SK-N-SH (cell line): ENCODE measurements at regions not wholly inside any gene's neighbourhood (a gene's known extent, or its start where the extent isn't known, plus 50 kb on each side); places are given as distances from the start of the nearest gene placed in this dataset.

Experiments used
- CTCF ChIA-PET: fragments of 300-600, 350-600 bp; formaldehyde crosslinking; extraction: SDS; loops from one replicate; lab custom pipeline; 2021; lab: Yijun Ruan, JAX
- POLR2A ChIA-PET: fragments of 350-600 bp; sonication (Branson Sonifier 250); formaldehyde crosslinking; extraction: SDS; loops from one replicate; lab custom pipeline; 2020; ENCODE audit warnings: antibody characterized with exemption, inconsistent platforms; lab: Yijun Ruan, JAX
- DNase-seq: peaks from one replicate; pipeline ENCODE4 v3.0.0; 2012
- H2AFZ ChIP-seq: fragments of 200-600 bp; sonication (generic); 2 replicates; pipeline ENCODE4 v1.8.1; 2016; ENCODE audit warnings: antibody characterized with exemption, mild to moderate bottlenecking, low read depth
- H3F3A ChIP-seq: fragments of 200-600 bp; sonication (generic); replicated peaks from 2 replicates; pipeline ENCODE3; 2016; ENCODE audit warnings: antibody characterized with exemption, mild to moderate bottlenecking; ENCODE audit not compliant: insufficient read depth
- H3K27ac ChIP-seq, 2 experiments: fragments of 200-500 bp in 1 of 2; fragments of 200-600 bp in 1 of 2; sonication (Bioruptor generic) in 1 of 2; sonication (generic), shearing (Covaris generic) in 1 of 2; 2 replicates each; pipeline versions ENCODE4 v1.5.1 to v1.6.1; 2014 to 2016; ENCODE audit warnings: low read depth in 2 of 2, inconsistent platforms in 1 of 2, low read length in 1 of 2, mild to moderate bottlenecking in 1 of 2, mixed read lengths in 1 of 2
- H3K27me3 ChIP-seq: fragments of 200-600 bp; sonication (generic), shearing (Covaris generic); 2 replicates; pipeline ENCODE4 v1.6.1; 2016; ENCODE audit warnings: mixed run types; ENCODE audit not compliant: insufficient read depth
- H3K36me3 ChIP-seq, 2 experiments: fragments of 200-500 bp in 1 of 2; fragments of 200-600 bp in 1 of 2; sonication (Bioruptor generic) in 1 of 2; sonication (generic) in 1 of 2; replicated peaks in 1 of 2; 2 replicates each; pipeline versions ENCODE3 to v1.5.1; 2014 to 2016; ENCODE audit warnings: low read length in 1 of 2, mild to moderate bottlenecking in 1 of 2; ENCODE audit not compliant: insufficient read depth in 2 of 2, control insufficient read depth in 1 of 2
- H3K4me1 ChIP-seq, 2 experiments: fragments of 200-500 bp in 1 of 2; fragments of 200-600 bp in 1 of 2; sonication (Bioruptor generic) in 1 of 2; sonication (generic), shearing (Covaris generic) in 1 of 2; 2 replicates each; pipeline versions ENCODE4 v1.5.1 to v1.6.1; 2014 to 2016; ENCODE audit warnings: low read depth in 1 of 2, low read length in 1 of 2, mixed run types in 1 of 2; ENCODE audit not compliant: insufficient read depth in 2 of 2, control insufficient read depth in 1 of 2
- H3K4me2 ChIP-seq: fragments of 200-600 bp; sonication (generic), shearing (Covaris generic); 2 replicates; pipeline ENCODE4 v1.6.1; 2017; ENCODE audit warnings: mixed run types
- H3K4me3 ChIP-seq, 2 experiments: fragments of 200-500 bp in 1 of 2; fragments of 200-600 bp in 1 of 2; sonication (Bioruptor generic) in 1 of 2; sonication (generic), shearing (Covaris generic) in 1 of 2; 2 replicates each; pipeline versions ENCODE4 v1.5.1 to v1.8.1; 2014 to 2016; ENCODE audit warnings: low read depth in 2 of 2, inconsistent platforms in 1 of 2, low read length in 1 of 2, mild to moderate bottlenecking in 1 of 2, mixed read lengths in 1 of 2, moderate library complexity in 1 of 2
- H3K79me2 ChIP-seq: fragments of 200-600 bp; sonication (generic); 2 replicates; pipeline ENCODE4 v1.8.1; 2017; ENCODE audit warnings: mild to moderate bottlenecking; ENCODE audit not compliant: insufficient read depth
- H3K9ac ChIP-seq: fragments of 200-600 bp; sonication (generic); 2 replicates; pipeline ENCODE4 v1.6.1; 2017; ENCODE audit warnings: mixed run types
- H3K9me2 ChIP-seq: fragments of 200-600 bp; sonication (generic); 2 replicates; pipeline ENCODE4 v1.6.1; 2017; ENCODE audit warnings: mixed run types
- H3K9me3 ChIP-seq: fragments of 200-600 bp; sonication (generic); 2 replicates; pipeline ENCODE4 v1.6.1; 2017; ENCODE audit warnings: mixed run types, mild to moderate bottlenecking, moderate library complexity
- H4K20me1 ChIP-seq: fragments of 200-600 bp; sonication (generic); 2 replicates; pipeline ENCODE4 v1.6.1; 2017; ENCODE audit warnings: mild to moderate bottlenecking, mixed run types; ENCODE audit not compliant: insufficient read depth
- FOSL2 ChIP-seq: IDR thresholded peaks from 2 replicates; pipeline ENCODE4 v1.4.0; 2012; ENCODE audit warnings: low read depth, mild to moderate bottlenecking, moderate library complexity, borderline replicate concordance
- FOXJ3 ChIP-seq: sonication (generic); formaldehyde crosslinking; IDR thresholded peaks from 2 replicates; pipeline ENCODE4 v1.5.1; 2020; ENCODE audit warnings: mild to moderate bottlenecking, missing genetic modification reagents
- GABPA ChIP-seq: IDR thresholded peaks from 2 replicates; pipeline ENCODE4 v1.4.0; 2012; ENCODE audit warnings: low read depth, mild to moderate bottlenecking
- GATA2 ChIP-seq: sonication (generic); formaldehyde crosslinking; IDR thresholded peaks from 2 replicates; pipeline ENCODE4 v1.5.0; 2020; ENCODE audit warnings: mild to moderate bottlenecking, missing genetic modification reagents
- JUND ChIP-seq: IDR thresholded peaks from 2 replicates; pipeline ENCODE4 v1.4.0; 2012
- MXI1 ChIP-seq: IDR thresholded peaks from 2 replicates; pipeline ENCODE4 v1.6.1; 2012; ENCODE audit warnings: mild to moderate bottlenecking, low read depth, low read length, improper control_type of control experiment
- NFIC ChIP-seq: IDR thresholded peaks from 2 replicates; pipeline ENCODE4 v1.4.0; 2012; ENCODE audit warnings: borderline replicate concordance
- POLR2AphosphoS5 ChIP-seq: IDR thresholded peaks from 2 replicates; pipeline ENCODE4 v1.6.1; 2012; ENCODE audit warnings: low read depth, low read length
- RCOR1 ChIP-seq: fragments of 150-350 bp; IDR thresholded peaks from 2 replicates; pipeline ENCODE4 v1.6.1; 2017; ENCODE audit warnings: antibody characterized with exemption, low read length
- RXRA ChIP-seq: IDR thresholded peaks from 2 replicates; pipeline ENCODE4 v1.4.0; 2012; ENCODE audit warnings: low read depth, mild to moderate bottlenecking, borderline replicate concordance
- SIN3A ChIP-seq: IDR thresholded peaks from 2 replicates; pipeline ENCODE4 v1.6.1; 2012; ENCODE audit warnings: low read depth, mild to moderate bottlenecking, low read length, moderate library complexity, borderline replicate concordance
- SMC3 ChIP-seq: IDR thresholded peaks from 2 replicates; pipeline ENCODE4 v1.6.1; 2012; ENCODE audit warnings: low read depth, low read length, improper control_type of control experiment
- TAF1 ChIP-seq: IDR thresholded peaks from 2 replicates; pipeline ENCODE4 v1.6.1; 2012; ENCODE audit warnings: low read depth, mild to moderate bottlenecking, low read length, moderate library complexity, borderline replicate concordance
- YY1 ChIP-seq: IDR thresholded peaks from 2 replicates; pipeline ENCODE4 v1.4.0; 2012; ENCODE audit warnings: low read depth, mild to moderate bottlenecking
- WGBS: methylation state at CpG from one replicate; pipeline ENCODE4 v1.1.6; 2017; ENCODE audit warnings: low lambda C conversion rate; 5-methylcytosine and 5-hydroxymethylcytosine counted together
- TF ChIP-seq, protein P1 (sequence below): IDR thresholded peaks from 2 replicates; pipeline ENCODE4 v1.4.0; 2012; ENCODE audit warnings: low read depth
- TF ChIP-seq, protein P2 (sequence below): fragments of 200-600 bp; sonication (generic); IDR thresholded peaks from 2 replicates; pipeline ENCODE4 v1.6.1; 2017; ENCODE audit warnings: antibody characterized with exemption, mild to moderate bottlenecking, moderate library complexity
- TF ChIP-seq, protein P3 (sequence below): IDR thresholded peaks from 2 replicates; pipeline ENCODE4 v1.4.0; 2012; ENCODE audit warnings: low read depth, borderline replicate concordance

DNA sequence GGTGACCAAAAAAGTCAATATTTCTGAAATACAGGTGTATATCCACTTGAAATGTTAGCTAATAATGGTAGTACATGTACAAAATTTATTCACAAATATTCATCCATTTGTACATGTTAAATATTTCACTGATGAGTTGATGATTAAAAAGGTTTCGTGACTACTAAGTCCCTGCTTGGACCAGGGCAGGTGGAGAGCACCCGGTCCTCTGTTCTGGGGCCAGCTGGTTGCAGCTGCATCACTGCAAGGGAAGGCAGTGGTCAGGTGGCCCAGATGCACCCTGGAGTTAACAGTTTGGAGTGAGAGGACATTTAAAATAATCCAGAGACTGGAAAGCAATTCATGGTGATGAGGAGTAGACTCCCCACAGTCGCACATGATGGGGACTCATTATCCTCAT lies 141.2 kb downstream of the ZBTB18 start:
- no peak overlapping the region for H2AFZ ChIP-seq
- H3K36me3 ChIP-seq, result no peaks in the 10 kb centered on the region
- POLR2A ChIA-PET, result no interaction called here
- H4K20me1 ChIP-seq, result no peaks in the 10 kb centered on the region
- CTCF ChIA-PET, result interaction anchor here (1.3 to 2.3 kb wide), 4 partner anchors 9 to 91 kb away, joined by 3 to 6 read pairs (median 4); no protein-coding TSS in a partner anchor
- no peaks in the 10 kb centered on the region for H3K79me2 ChIP-seq
- H3K4me1 ChIP-seq, result peaks cover 0 to 6% of the 10 kb centered on the region in 2 experiments; a peak in 1 of 4 replicates
- no peaks in the 10 kb centered on the region for H3K9me3 ChIP-seq
- no peak overlapping the region for H3K4me2 ChIP-seq
- DNase-seq, result no peak
- 83% methylated on average over 3 of the region's 3 CpGs for WGBS
- no peak for TF ChIP-seq JUND
- TF ChIP-seq, protein P1, sequence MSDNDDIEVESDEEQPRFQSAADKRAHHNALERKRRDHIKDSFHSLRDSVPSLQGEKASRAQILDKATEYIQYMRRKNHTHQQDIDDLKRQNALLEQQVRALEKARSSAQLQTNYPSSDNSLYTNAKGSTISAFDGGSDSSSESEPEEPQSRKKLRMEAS, result no peak
- TF ChIP-seq FOSL2, result no peak
- TF ChIP-seq GABPA, result no peak
- no peak for TF ChIP-seq RCOR1
- TF ChIP-seq, protein P2, sequence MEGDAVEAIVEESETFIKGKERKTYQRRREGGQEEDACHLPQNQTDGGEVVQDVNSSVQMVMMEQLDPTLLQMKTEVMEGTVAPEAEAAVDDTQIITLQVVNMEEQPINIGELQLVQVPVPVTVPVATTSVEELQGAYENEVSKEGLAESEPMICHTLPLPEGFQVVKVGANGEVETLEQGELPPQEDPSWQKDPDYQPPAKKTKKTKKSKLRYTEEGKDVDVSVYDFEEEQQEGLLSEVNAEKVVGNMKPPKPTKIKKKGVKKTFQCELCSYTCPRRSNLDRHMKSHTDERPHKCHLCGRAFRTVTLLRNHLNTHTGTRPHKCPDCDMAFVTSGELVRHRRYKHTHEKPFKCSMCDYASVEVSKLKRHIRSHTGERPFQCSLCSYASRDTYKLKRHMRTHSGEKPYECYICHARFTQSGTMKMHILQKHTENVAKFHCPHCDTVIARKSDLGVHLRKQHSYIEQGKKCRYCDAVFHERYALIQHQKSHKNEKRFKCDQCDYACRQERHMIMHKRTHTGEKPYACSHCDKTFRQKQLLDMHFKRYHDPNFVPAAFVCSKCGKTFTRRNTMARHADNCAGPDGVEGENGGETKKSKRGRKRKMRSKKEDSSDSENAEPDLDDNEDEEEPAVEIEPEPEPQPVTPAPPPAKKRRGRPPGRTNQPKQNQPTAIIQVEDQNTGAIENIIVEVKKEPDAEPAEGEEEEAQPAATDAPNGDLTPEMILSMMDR, result no peak
- TF ChIP-seq SMC3, result no peak
- no peak for TF ChIP-seq TAF1
- TF ChIP-seq MXI1, result no peak
- no peak for TF ChIP-seq FOXJ3 (CRISPR knock-in tag)
- H3K4me3 ChIP-seq, result no peak overlapping the region
- no peaks in the 10 kb centered on the region for H3K9me2 ChIP-seq
- peaks cover 3% of the 10 kb centered on the region for H3F3A ChIP-seq
- H3K27ac ChIP-seq, result no peak overlapping the region
- no peaks in the 10 kb centered on the region for H3K27me3 ChIP-seq
- H3K9ac ChIP-seq, result no peak overlapping the region

DNA sequence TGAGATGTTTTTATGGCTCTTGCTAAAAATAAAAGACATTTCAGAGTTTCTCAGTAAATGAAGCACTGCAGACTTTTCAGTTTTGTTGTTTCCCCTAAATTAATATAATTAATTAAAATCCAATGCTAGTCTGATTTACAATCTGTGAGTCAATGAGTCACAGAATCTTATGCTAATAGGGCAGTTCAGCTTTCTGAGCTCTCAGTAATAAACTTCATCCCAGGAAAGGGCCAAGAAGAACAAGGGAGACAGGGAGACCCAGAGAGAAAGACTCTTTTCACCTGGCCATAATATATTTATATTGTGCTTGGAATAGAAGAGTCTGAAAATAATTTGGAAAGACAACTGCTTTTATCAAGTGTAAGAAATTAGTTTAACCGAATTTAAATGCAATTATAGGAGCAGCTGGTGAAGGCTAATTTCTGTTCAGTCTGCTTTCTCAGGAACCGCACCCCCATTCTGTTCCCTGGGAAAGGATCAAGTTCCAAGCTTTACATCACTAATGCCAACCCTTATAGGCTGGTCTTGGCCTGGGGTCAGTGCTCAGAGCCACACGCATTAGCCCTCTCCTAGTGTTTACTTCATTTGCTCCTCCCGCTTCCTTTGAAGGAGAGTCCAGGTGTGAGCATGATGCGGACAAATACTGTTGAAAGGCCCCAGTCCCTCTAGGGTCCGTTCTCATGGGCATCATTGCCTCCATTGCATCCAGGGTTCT lies 145.6 kb downstream of the ZBTB18 start:
- Histone ChIP-seq H3F3A (peaks cover 3% of the 10 kb centered on the region), H2AFZ (no peak overlapping the region), H4K20me1 (no peaks in the 10 kb centered on the region), H3K27ac (no peak overlapping the region; a peak in 1 of 4 replicates), H3K9ac (no peak overlapping the region), H3K36me3 (no peaks in the 10 kb centered on the region), H3K9me2 (no peaks in the 10 kb centered on the region), H3K79me2 (no peaks in the 10 kb centered on the region), H3K4me1 (peaks cover 0 to 10% of the 10 kb centered on the region in 2 experiments; a peak in 1 of 4 replicates), H3K4me2 (no peak overlapping the region), H3K9me3 (no peaks in the 10 kb centered on the region), H3K27me3 (no peaks in the 10 kb centered on the region), H3K4me3 (no peak overlapping the region)
- POLR2A ChIA-PET, result no interaction called here
- WGBS, result 85% methylated on average over 6 of the region's 6 CpGs
- DNase-seq, result no peak
- CTCF ChIA-PET, result interaction anchor here (1.5 kb wide), 1 partner anchor 32 kb away, joined by 3 read pairs; no protein-coding TSS in a partner anchor
- no peak for TF ChIP-seq GATA2 (CRISPR knock-in tag)
- TF ChIP-seq, protein P1, result no peak
- TF ChIP-seq FOSL2, result no peak
- TF ChIP-seq, protein P3, sequence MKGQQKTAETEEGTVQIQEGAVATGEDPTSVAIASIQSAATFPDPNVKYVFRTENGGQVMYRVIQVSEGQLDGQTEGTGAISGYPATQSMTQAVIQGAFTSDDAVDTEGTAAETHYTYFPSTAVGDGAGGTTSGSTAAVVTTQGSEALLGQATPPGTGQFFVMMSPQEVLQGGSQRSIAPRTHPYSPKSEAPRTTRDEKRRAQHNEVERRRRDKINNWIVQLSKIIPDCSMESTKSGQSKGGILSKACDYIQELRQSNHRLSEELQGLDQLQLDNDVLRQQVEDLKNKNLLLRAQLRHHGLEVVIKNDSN, result no peak
- no peak for TF ChIP-seq SIN3A
- no peak for TF ChIP-seq JUND
- TF ChIP-seq GABPA, result no peak
- no peak for TF ChIP-seq NFIC
- no peak for TF ChIP-seq YY1
- no peak for TF ChIP-seq MXI1
- no peak for TF ChIP-seq FOXJ3 (CRISPR knock-in tag)
- no peak for TF ChIP-seq RXRA
- TF ChIP-seq, protein P2, result no peak
- no peak for TF ChIP-seq POLR2AphosphoS5
